Activated CD4-positive, alpha-beta memory T cell treated with anti-CD3 and anti-CD28 coated beads, Interleukin-2, amount 10 ng/mL, durations not matched to agents 7 days and 5 days (primary cell): ENCODE measurements at regions not wholly inside any gene's neighbourhood (a gene's known extent, or its start where the extent isn't known, plus 50 kb on each side); places are given as distances from the start of the nearest gene placed in this dataset.
"Not testable (repeated sequence)": the region's sequence is repeated elsewhere in the genome, so short reads cannot be mapped to it uniquely, and the experiment has no call there.

ENCODE experiments used
- CTCF ChIA-PET: fragments of 350-600 bp; sonication (Branson Sonifier 250); formaldehyde crosslinking; loops from one replicate; lab custom pipeline; 2021; ENCODE audit warnings: antibody characterized with exemption, inconsistent platforms; lab: Charles Lee
- POLR2A ChIA-PET: fragments of 350-600 bp; sonication (Branson Sonifier 250); formaldehyde crosslinking; loops from one replicate; lab custom pipeline; 2021; ENCODE audit warnings: antibody characterized with exemption; lab: Charles Lee
- DNase-seq: peaks from one replicate; pipeline ENCODE4 v3.0.0-alpha.2; 2020
- H3K27ac Mint-ChIP-seq: one replicate; pipeline ENCODE4 v1.8.0; 2021; ENCODE audit warnings: mild to moderate bottlenecking, mixed read lengths
- H3K27me3 Mint-ChIP-seq: one replicate; pipeline ENCODE4 v1.8.0; 2021; ENCODE audit warnings: mixed read lengths
- H3K36me3 Mint-ChIP-seq: one replicate; pipeline ENCODE4 v1.8.0; 2021; ENCODE audit warnings: low read depth, mixed read lengths
- H3K4me1 Mint-ChIP-seq: one replicate; pipeline ENCODE4 v1.8.0; 2021; ENCODE audit warnings: mixed read lengths
- H3K4me3 Mint-ChIP-seq: one replicate; pipeline ENCODE4 v1.8.0; 2021; ENCODE audit warnings: mild to moderate bottlenecking, mixed read lengths
- H3K9me3 Mint-ChIP-seq: one replicate; pipeline ENCODE4 v1.8.0; 2021; ENCODE audit warnings: mixed read lengths

- no peaks in the 10 kb centered on the region for H3K36me3 Mint-ChIP-seq
- H3K27me3 Mint-ChIP-seq: no peaks in the 10 kb centered on the region
- H3K27ac Mint-ChIP-seq: no peak overlapping the region
- H3K4me1 Mint-ChIP-seq: no peaks in the 10 kb centered on the region
- DNase-seq: no peak
- H3K9me3 Mint-ChIP-seq: no peaks in the 10 kb centered on the region
- H3K4me3 Mint-ChIP-seq: no peak overlapping the region
- ChIA-PET POLR2A (no interaction called here), CTCF (no interaction called here)
Measured at GRCh38 chr2:83991992-83992391, 467.1 kb downstream of the SUCLG1 start.

DNA sequence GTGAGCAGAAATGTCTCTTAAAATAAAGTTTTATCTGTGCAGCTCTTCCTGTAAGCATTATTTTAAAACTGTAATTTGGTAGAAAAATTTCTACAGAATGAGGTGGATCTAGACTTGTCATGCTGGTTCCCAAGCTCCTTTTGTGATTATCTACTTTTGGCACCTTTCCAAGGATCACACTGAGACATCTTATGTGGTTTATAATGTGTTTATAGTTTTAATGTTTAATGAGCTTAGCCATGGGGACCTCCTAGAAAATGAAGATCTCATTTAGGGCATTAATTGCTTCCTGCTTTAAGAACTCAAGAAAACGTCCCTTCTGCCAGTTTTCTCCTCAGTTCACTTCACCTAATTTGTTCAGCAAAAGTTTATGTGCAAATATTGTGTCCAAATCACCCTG lies 468.4 kb downstream of the SUCLG1 start:
- Mint-ChIP-seq H3K36me3 (no peaks in the 10 kb centered on the region), H3K27ac (no peak overlapping the region), H3K4me1 (no peaks in the 10 kb centered on the region), H3K4me3 (no peak overlapping the region), H3K27me3 (no peaks in the 10 kb centered on the region), H3K9me3 (no peaks in the 10 kb centered on the region)
- DNase-seq: no peak
- CTCF ChIA-PET: no interaction called here
- POLR2A ChIA-PET: no interaction called here

DNA sequence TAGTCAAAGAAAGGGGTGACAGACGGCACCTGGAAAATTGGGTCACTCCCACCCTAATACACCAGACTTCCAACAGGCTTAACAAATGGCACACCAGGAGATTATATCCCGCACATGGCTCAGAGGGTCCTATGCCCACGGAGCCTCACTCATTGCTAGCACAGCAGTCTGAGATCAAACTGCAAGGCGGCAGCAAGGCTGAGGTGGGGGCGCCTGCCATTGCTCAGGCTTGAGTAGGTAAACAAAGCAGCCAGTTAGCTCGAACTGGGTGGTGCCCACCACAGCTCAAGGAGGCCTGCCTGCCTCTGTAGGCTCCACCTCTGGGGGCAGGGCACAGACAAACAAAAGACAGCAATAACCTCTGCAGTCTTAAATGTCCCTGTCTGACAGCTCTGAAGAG lies 482.5 kb downstream of the SUCLG1 start:
- CTCF ChIA-PET, H3K4me1 Mint-ChIP-seq, POLR2A ChIA-PET, H3K4me3 Mint-ChIP-seq, DNase-seq, H3K27ac Mint-ChIP-seq, H3K36me3 Mint-ChIP-seq, H3K9me3 Mint-ChIP-seq, H3K27me3 Mint-ChIP-seq: not testable (repeated sequence)

GRCh38 chr2:83972128-83972527 lies 487.0 kb downstream of the SUCLG1 start:
- H3K4me3 Mint-ChIP-seq: no peak overlapping the region
- ChIA-PET POLR2A (no interaction called here), CTCF (no interaction called here)
- no peaks in the 10 kb centered on the region for H3K27me3 Mint-ChIP-seq
- H3K36me3 Mint-ChIP-seq: no peaks in the 10 kb centered on the region
- no peaks in the 10 kb centered on the region for H3K4me1 Mint-ChIP-seq
- peaks cover 2% of the 10 kb centered on the region for H3K9me3 Mint-ChIP-seq
- no peak for DNase-seq
- no peak overlapping the region for H3K27ac Mint-ChIP-seq

DNA sequence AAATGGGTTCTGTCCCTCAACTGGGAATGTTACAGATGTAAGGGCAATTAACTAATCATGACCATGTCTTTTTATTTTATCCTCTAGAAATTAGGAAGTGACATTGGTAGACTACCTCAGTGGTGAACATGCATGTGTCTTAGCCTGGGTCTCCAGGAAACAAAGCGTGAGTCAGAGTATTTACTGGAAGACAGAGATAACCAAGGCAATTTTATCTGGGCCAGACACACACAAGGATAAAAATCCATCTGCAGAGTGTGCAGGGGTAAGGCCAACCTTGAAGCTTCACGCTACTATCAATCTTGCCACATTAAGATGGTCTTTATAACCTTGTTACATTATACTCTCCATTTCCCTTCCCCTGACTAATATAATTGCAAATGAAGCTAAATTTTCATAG lies 487.5 kb downstream of the SUCLG1 start:
- no peak overlapping the region for H3K4me3 Mint-ChIP-seq
- CTCF ChIA-PET: no interaction called here
- no peaks in the 10 kb centered on the region for H3K36me3 Mint-ChIP-seq
- no peaks in the 10 kb centered on the region for H3K4me1 Mint-ChIP-seq
- no peak overlapping the region for H3K27ac Mint-ChIP-seq
- DNase-seq: no peak
- peaks cover 2% of the 10 kb centered on the region for H3K9me3 Mint-ChIP-seq
- H3K27me3 Mint-ChIP-seq: no peaks in the 10 kb centered on the region
- POLR2A ChIA-PET: no interaction called here

DNA sequence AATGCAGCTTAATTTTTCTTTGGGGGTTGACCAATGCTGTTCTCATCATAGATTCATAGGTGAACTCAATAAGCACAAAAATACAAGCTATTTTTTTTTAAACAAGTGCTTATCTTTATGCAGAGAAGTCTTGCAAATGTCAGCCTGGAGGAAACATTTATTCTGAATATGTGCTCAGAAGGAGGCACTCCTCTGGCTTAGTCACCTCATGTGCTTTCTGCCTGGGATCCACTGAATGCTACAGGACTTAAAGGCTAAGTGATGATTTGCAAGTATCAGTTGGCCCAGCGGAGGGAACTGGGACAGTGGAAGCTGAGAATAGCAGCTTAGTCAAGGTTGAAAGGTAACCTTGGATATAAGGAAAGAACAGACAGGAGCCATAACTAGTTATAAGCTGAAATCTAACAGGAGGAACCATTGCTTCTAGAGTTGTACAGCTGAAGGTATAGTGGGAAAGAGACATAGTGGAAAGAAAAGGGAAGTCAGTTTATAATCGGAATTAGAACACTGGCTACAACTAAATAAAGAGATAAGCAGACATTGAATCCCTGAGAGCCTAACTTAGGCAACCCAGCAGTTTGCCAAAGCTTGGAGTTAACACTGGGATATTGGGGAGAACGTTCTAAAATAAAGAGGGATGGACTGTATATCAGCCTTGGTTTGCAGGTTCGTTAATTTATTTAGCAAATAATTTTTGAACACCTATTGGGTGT lies 488.7 kb downstream of the SUCLG1 start:
- CTCF ChIA-PET: no interaction called here
- DNase-seq: no peak
- Mint-ChIP-seq H3K4me1 (no peaks in the 10 kb centered on the region), H3K27ac (no peak overlapping the region), H3K27me3 (no peaks in the 10 kb centered on the region), H3K4me3 (no peak overlapping the region), H3K9me3 (no peaks in the 10 kb centered on the region), H3K36me3 (no peaks in the 10 kb centered on the region)
- POLR2A ChIA-PET: no interaction called here

DNA sequence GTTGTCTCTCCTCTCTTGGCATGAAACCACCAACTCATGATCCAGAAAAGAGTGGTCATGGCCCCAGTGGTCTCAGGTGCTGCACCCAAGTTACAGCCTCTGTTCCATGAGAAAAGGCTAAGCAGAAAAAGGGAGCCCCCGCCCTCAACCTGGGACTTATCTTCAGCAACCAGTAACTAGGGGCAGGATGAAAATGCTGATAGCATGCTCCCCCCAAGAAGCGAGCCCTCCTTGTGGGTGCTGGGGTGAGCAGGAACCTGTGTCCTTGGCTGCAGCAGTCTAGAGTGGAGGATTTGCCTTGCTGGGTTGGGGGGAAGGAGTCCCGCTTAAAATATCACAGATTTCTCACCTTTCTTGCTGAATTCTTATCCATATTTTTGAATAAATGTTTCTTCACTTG lies 490.0 kb downstream of the SUCLG1 start:
- H3K27ac Mint-ChIP-seq: no peak overlapping the region
- no peaks in the 10 kb centered on the region for H3K36me3 Mint-ChIP-seq
- H3K4me3 Mint-ChIP-seq: no peak overlapping the region
- no peaks in the 10 kb centered on the region for H3K4me1 Mint-ChIP-seq
- DNase-seq: no peak
- ChIA-PET CTCF (no interaction called here), POLR2A (no interaction called here)
- H3K27me3 Mint-ChIP-seq: no peaks in the 10 kb centered on the region
- H3K9me3 Mint-ChIP-seq: no peaks in the 10 kb centered on the region

- Mint-ChIP-seq H3K4me1 (no peaks in the 10 kb centered on the region), H3K4me3 (no peak overlapping the region), H3K36me3 (no peaks in the 10 kb centered on the region), H3K27me3 (no peaks in the 10 kb centered on the region), H3K9me3 (no peaks in the 10 kb centered on the region), H3K27ac (no peak overlapping the region)
- CTCF ChIA-PET: no interaction called here
- DNase-seq: no peak
- POLR2A ChIA-PET: no interaction called here
Measured at GRCh38 chr2:83967854-83968253, 491.2 kb downstream of the SUCLG1 start.

GRCh38 chr2:83966946-83967345 lies 492.1 kb downstream of the SUCLG1 start:
- H3K4me3 Mint-ChIP-seq, POLR2A ChIA-PET, H3K9me3 Mint-ChIP-seq, CTCF ChIA-PET, DNase-seq, H3K4me1 Mint-ChIP-seq, H3K27me3 Mint-ChIP-seq, H3K36me3 Mint-ChIP-seq, H3K27ac Mint-ChIP-seq: not testable (repeated sequence)

GRCh38 chr2:83961512-83961911 lies 497.6 kb downstream of the SUCLG1 start:
- Mint-ChIP-seq H3K9me3 (no peaks in the 10 kb centered on the region), H3K4me3 (no peak overlapping the region), H3K27ac (no peak overlapping the region), H3K4me1 (no peaks in the 10 kb centered on the region), H3K27me3 (no peaks in the 10 kb centered on the region), H3K36me3 (no peaks in the 10 kb centered on the region)
- CTCF ChIA-PET: no interaction called here
- DNase-seq: no peak
- POLR2A ChIA-PET: no interaction called here

DNA sequence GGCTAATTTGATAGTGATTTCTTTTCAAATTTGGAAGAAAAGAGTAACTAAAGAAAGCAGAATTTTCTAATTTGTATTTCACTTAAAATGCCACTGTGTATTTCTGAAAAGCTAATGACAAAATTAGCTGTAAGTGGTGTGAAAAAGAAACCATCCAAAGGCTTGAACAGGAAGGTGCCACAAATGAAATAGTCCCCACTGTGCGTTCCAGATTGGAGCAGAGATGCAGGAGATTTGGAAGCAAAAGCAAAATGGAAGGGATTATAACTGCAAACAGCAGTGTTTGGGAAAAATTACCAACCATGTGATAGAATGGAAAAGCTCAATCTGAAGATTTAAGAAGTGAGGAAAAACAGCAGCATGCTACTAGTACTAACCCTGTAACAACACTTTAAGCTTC lies 498.7 kb downstream of the SUCLG1 start:
- Mint-ChIP-seq H3K27me3 (no peaks in the 10 kb centered on the region), H3K4me3 (no peak overlapping the region), H3K36me3 (no peaks in the 10 kb centered on the region), H3K4me1 (no peaks in the 10 kb centered on the region), H3K27ac (no peak overlapping the region), H3K9me3 (no peaks in the 10 kb centered on the region)
- ChIA-PET POLR2A (no interaction called here), CTCF (no interaction called here)
- DNase-seq: no peak

DNA sequence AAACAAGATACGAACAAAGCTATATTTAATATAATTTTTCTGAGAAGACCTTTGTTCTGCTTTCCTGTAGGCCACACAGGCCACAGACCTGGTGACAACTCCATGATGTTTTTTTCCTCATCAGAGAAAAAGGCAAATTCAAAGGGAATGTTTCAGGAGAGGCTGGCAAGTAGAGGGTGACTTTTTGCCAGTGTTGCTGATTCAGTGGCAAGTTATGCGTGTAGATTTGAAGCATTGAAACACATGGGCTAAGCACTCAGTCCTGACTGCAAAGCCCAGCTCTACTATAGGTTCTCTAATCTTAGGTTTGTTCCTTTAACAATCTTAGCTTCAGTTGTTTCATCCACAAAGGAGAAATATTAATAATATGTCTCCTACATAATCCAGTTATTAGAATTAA lies 499.8 kb downstream of the SUCLG1 start:
- ChIA-PET POLR2A (no interaction called here), CTCF (no interaction called here)
- Mint-ChIP-seq H3K9me3 (no peaks in the 10 kb centered on the region), H3K4me3 (no peak overlapping the region), H3K4me1 (no peaks in the 10 kb centered on the region), H3K36me3 (no peaks in the 10 kb centered on the region), H3K27me3 (no peaks in the 10 kb centered on the region), H3K27ac (no peak overlapping the region)
- DNase-seq: no peak

DNA sequence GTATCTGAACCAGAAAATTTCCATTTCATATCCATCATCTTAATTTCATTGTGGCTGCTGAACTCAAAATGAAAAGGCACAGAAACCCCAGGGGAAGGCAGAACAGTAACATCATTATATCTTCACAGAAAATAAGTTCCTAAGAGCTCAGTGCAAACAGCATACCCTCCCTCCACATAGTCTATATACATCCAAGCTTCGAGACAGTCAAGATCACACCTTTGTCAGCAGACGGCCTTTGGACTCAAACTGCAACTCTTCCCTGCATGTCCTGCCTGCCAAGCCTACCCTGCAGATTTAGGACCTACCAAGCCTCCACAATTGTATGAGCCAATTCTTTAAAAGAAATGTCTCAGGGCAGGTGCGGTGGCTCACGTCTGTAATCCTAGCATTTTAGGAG lies 502.1 kb downstream of the SUCLG1 start:
- Mint-ChIP-seq H3K4me3 (no peak overlapping the region), H3K27me3 (no peaks in the 10 kb centered on the region), H3K4me1 (no peaks in the 10 kb centered on the region), H3K27ac (no peak overlapping the region), H3K9me3 (no peaks in the 10 kb centered on the region), H3K36me3 (no peaks in the 10 kb centered on the region)
- DNase-seq: no peak
- CTCF ChIA-PET: no interaction called here
- POLR2A ChIA-PET: no interaction called here

DNA sequence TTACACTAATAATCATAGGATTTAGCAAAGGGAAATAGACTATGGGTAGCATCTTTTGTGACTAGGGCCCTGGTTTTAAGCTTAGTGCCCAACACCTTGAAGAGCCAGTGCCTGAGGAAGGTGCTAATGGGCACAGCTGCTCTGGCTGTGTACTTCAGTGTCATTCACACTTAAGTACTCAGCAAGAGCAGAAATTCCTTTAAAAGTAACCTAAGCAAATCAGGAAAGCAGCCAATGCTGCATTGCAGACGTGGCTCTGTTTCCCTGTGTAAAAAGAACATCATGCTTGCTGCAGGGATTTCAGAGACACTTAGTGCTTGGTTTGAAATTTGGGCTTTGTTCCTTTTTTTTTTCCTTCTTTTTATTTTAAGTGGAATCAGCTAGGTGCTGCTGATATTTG lies 505.4 kb downstream of the SUCLG1 start:
- no peaks in the 10 kb centered on the region for H3K27me3 Mint-ChIP-seq
- POLR2A ChIA-PET: no interaction called here
- no peaks in the 10 kb centered on the region for H3K9me3 Mint-ChIP-seq
- H3K4me3 Mint-ChIP-seq: no peak overlapping the region
- H3K4me1 Mint-ChIP-seq: no peaks in the 10 kb centered on the region
- H3K36me3 Mint-ChIP-seq: no peaks in the 10 kb centered on the region
- DNase-seq: no peak
- CTCF ChIA-PET: no interaction called here
- no peak overlapping the region for H3K27ac Mint-ChIP-seq
